ENCODE measurements at regions not wholly inside any gene's neighbourhood (a gene's known extent, or its start where the extent isn't known, plus 50 kb on each side); places are given as distances from the start of the nearest gene placed in this dataset.

DNA sequence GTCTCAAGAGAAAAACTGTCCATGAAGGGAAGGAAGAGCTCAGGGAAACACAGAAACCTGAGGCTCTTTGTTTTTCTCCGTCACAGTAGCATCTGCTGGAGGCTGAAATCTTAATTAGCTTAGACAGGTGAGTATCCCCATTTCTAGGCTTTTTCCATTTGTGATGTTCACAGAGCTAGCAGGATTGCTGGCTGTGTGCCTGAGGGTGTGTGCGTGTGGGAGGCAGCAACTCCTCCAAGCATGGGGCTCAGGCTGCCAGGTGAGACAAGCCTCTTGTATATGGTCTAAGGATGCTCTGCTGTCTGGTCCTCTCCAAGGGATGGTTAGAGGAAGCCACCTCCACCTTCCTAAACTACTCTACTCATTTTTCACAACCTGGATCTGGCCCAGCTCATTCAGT is 569.9 kb downstream of the HS3ST4 start:
- TF ChIP-seq ZNF274 (IDR thresholded peaks at IDR 0.05; ENCODE audit: low read depth, low read length) (no peak), YY1 (IDR thresholded peaks at IDR 0.05; ENCODE audit: insufficient read depth, insufficient read length) (no peak)

Measured in NT2/D1 (cell line).